ENCODE measurements at regions not wholly inside any gene's neighbourhood (a gene's known extent, or its start where the extent isn't known, plus 50 kb on each side); places are given as distances from the start of the nearest gene placed in this dataset.

GRCh38 chr1:5613900-5614299, 378.3 kb downstream of the NPHP4 start:
- FAIRE-seq: no peak
- TF ChIP-seq CTCF (IDR thresholded peaks at IDR 0.05; ENCODE audit: borderline replicate concordance, extremely low read depth, insufficient read depth): no peak
- no peak overlapping the region for H3K4me3 ChIP-seq (ENCODE audit: low read length in 3 of 3)
- no peaks in the 10 kb centered on the region for H3K36me3 ChIP-seq (ENCODE audit: control insufficient read depth in 2 of 3, insufficient read depth in 3 of 3, low read length in 3 of 3)
- H3K9ac ChIP-seq (ENCODE audit: low read length in 3 of 3): no peak overlapping the region
- DNase-seq: no peak
- H3K4me1 ChIP-seq (ENCODE audit: control insufficient read depth in 2 of 3, insufficient read depth in 2 of 3, low read depth in 1 of 3, low read length in 3 of 3): no peaks in the 10 kb centered on the region
- H3K27me3 ChIP-seq (ENCODE audit: control insufficient read depth, insufficient read depth, low read length): no peaks in the 10 kb centered on the region
- no peaks in the 10 kb centered on the region for H3K9me3 ChIP-seq (ENCODE audit: control insufficient read depth in 2 of 3, insufficient read depth in 1 of 3, low read length in 3 of 3)
- no peak overlapping the region for H3K27ac ChIP-seq (ENCODE audit: low read depth in 2 of 2, low read length in 2 of 2)
- intact Hi-C loops (cut with DNase I): no loop called here

- no peak for DNase-seq
- FAIRE-seq: no peak
- H3K9me3 ChIP-seq (ENCODE audit: control insufficient read depth in 2 of 3, insufficient read depth in 1 of 3, low read length in 3 of 3): no peaks in the 10 kb centered on the region
- H3K27me3 ChIP-seq (ENCODE audit: control insufficient read depth, insufficient read depth, low read length): no peaks in the 10 kb centered on the region
- H3K9ac ChIP-seq (ENCODE audit: low read length in 3 of 3): no peak overlapping the region
- intact Hi-C loops (cut with DNase I): no loop called here
- no peaks in the 10 kb centered on the region for H3K36me3 ChIP-seq (ENCODE audit: control insufficient read depth in 2 of 3, insufficient read depth in 3 of 3, low read length in 3 of 3)
- no peaks in the 10 kb centered on the region for H3K4me1 ChIP-seq (ENCODE audit: control insufficient read depth in 2 of 3, insufficient read depth in 2 of 3, low read depth in 1 of 3, low read length in 3 of 3)
- no peak overlapping the region for H3K27ac ChIP-seq (ENCODE audit: low read depth in 2 of 2, low read length in 2 of 2)
- H3K4me3 ChIP-seq (ENCODE audit: low read length in 3 of 3): no peak overlapping the region
- no peak for TF ChIP-seq CTCF (IDR thresholded peaks at IDR 0.05; ENCODE audit: borderline replicate concordance, extremely low read depth, insufficient read depth)
Observed at GRCh38 chr1:5611851-5612250, 380.4 kb downstream of the NPHP4 start.

- H3K4me3 ChIP-seq (ENCODE audit: low read length in 3 of 3): no peak overlapping the region
- H3K27me3 ChIP-seq (ENCODE audit: control insufficient read depth, insufficient read depth, low read length): no peaks in the 10 kb centered on the region
- H3K4me1 ChIP-seq (ENCODE audit: control insufficient read depth in 2 of 3, insufficient read depth in 2 of 3, low read depth in 1 of 3, low read length in 3 of 3): no peaks in the 10 kb centered on the region
- H3K36me3 ChIP-seq (ENCODE audit: control insufficient read depth in 2 of 3, insufficient read depth in 3 of 3, low read length in 3 of 3): no peaks in the 10 kb centered on the region
- H3K9me3 ChIP-seq (ENCODE audit: control insufficient read depth in 2 of 3, insufficient read depth in 1 of 3, low read length in 3 of 3): no peaks in the 10 kb centered on the region
- FAIRE-seq (no peak), DNase-seq (no peak)
- H3K27ac ChIP-seq (ENCODE audit: low read depth in 2 of 2, low read length in 2 of 2): no peak overlapping the region
- intact Hi-C loops (cut with DNase I): no loop called here
- no peak overlapping the region for H3K9ac ChIP-seq (ENCODE audit: low read length in 3 of 3)
- no peak for TF ChIP-seq CTCF (IDR thresholded peaks at IDR 0.05; ENCODE audit: borderline replicate concordance, extremely low read depth, insufficient read depth)
Observed at GRCh38 chr1:5611431-5611830, 380.8 kb downstream of the NPHP4 start.

DNA sequence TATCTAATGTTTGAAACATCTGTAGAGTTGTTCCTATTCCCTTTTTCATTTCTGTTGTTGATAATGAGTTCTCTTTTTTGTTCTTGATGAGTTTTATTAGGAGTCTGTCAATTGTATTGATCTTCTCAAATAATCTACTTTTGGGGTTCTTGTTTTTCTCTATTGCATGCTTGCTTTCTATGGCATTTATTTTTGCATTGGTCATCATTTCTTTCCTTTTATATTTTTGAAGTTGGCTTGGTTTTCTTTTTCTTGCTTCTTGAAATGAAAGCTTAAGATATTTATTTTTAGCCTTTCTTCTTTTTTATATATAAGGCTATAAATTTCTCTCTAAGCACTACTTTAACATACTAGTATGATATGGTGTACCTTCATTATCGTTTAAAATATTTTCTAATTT, 381.8 kb downstream of the NPHP4 start:
- Histone ChIP-seq H3K27ac (ENCODE audit: low read depth in 2 of 2, low read length in 2 of 2) (no peak overlapping the region), H3K4me1 (ENCODE audit: control insufficient read depth in 2 of 3, insufficient read depth in 2 of 3, low read depth in 1 of 3, low read length in 3 of 3) (no peaks in the 10 kb centered on the region), H3K9ac (ENCODE audit: low read length in 3 of 3) (no peak overlapping the region), H3K36me3 (ENCODE audit: control insufficient read depth in 2 of 3, insufficient read depth in 3 of 3, low read length in 3 of 3) (no peaks in the 10 kb centered on the region), H3K27me3 (ENCODE audit: control insufficient read depth, insufficient read depth, low read length) (no peaks in the 10 kb centered on the region), H3K4me3 (ENCODE audit: low read length in 3 of 3) (no peak overlapping the region), H3K9me3 (ENCODE audit: control insufficient read depth in 2 of 3, insufficient read depth in 1 of 3, low read length in 3 of 3) (no peaks in the 10 kb centered on the region)
- FAIRE-seq (no peak), DNase-seq (no peak)
- TF ChIP-seq CTCF (IDR thresholded peaks at IDR 0.05; ENCODE audit: borderline replicate concordance, extremely low read depth, insufficient read depth): no peak
- intact Hi-C loops (cut with DNase I): no loop called here
